Activated CD8-positive, alpha-beta memory T cell treated with anti-CD3 and anti-CD28 coated beads for 36 hours (primary cell): ENCODE measurements at regions not wholly inside any gene's neighbourhood (a gene's known extent, or its start where the extent isn't known, plus 50 kb on each side); places are given as distances from the start of the nearest gene placed in this dataset.
"Not testable (repeated sequence)": the region's sequence is repeated elsewhere in the genome, so short reads cannot be mapped to it uniquely, and the experiment has no call there.

ENCODE experiments used
- CTCF ChIA-PET: fragments of 350-600 bp; sonication (Branson Sonifier 250); formaldehyde crosslinking; loops from one replicate; lab custom pipeline; 2021; ENCODE audit warnings: antibody characterized with exemption; lab: Charles Lee
- POLR2A ChIA-PET: fragments of 350-600 bp; sonication (Branson Sonifier 250); formaldehyde crosslinking; loops from one replicate; lab custom pipeline; 2021; ENCODE audit warnings: antibody characterized with exemption; lab: Charles Lee

DNA sequence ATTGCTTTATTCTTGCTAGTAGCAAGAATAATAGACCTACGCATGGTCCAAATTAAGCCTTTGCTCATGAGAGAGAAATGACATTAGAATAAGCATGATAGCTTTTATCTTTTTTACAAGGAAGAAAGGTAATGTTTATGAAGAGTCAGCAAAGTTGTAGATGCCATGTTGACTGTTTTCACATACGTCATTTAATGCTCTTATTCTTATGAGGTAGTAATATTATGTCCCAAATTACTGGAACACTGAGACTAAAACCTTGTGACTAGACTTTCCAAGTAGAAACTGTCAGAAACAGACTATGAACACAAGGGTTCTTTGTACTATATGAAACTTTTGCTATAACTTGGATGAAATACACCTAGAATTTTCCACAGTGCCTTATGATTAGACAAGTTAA lies 552.8 kb upstream of the SLC8A1 start:
- CTCF ChIA-PET = no interaction called here
- POLR2A ChIA-PET = no interaction called here

DNA sequence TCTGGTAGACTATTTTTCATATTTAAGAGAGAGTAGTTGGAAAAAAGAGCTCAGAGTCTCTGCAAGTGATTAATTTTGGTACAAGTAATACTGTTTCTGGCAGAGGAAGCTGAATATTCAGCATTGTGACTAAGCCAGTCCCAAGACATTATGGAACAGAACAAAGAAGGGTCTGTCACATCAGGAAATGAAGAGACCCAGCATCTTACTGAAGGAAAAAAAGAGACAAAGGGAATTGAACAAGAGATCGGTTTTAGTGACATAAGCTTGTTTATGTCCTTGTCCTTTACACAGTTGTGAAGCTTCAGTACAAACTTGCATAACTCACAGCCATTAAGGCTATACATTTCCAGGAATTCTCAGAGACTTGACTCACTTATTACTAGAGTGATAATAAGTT lies 568.5 kb upstream of the SLC8A1 start:
- CTCF ChIA-PET = no interaction called here
- POLR2A ChIA-PET = no interaction called here

GRCh38 chr2:41024816-41025215 lies 572.9 kb upstream of the SLC8A1 start:
- ChIA-PET POLR2A (no interaction called here), CTCF (no interaction called here)

DNA sequence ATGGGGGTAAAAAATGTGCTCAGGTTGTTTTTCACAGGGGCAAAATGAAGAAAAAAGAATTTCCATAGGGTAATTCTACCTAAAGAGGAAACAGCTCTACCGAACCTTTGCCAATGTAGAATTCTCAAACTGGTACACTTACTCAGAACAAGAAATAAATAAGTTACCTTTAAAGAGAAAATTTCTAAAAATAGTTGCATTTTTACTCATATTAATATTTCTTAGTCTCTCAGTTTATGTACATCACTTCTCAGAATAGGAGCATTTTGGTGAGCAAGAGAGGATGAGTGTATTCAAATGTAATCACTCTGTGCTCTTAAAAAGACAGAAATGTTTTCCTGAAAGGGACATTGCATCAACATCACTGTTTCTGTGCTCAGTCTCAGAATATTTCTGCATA lies 574.7 kb upstream of the SLC8A1 start:
- ChIA-PET POLR2A (no interaction called here), CTCF (no interaction called here)

GRCh38 chr2:41027095-41027494 lies 575.2 kb upstream of the SLC8A1 start:
- CTCF ChIA-PET = no interaction called here
- POLR2A ChIA-PET = no interaction called here

DNA sequence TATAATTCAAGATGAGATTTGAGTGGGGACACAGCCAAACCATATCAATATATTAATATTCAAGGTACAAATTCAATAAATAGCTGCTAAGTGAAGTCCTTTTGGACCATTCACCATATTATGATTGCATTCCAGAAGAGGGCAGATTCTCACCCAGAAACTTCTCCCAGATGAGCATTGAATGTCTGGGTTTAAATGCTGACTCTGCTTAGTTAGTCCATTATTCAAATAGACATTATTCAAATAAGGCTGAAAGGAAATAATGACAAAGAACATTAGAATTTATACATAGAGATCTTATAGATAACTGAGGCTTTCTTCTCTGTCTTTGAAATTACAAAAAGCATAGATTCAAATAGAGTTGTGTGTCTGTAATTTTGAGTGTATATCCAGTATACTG lies 579.4 kb upstream of the SLC8A1 start:
- POLR2A ChIA-PET = no interaction called here
- CTCF ChIA-PET = no interaction called here

- POLR2A ChIA-PET = no interaction called here
- CTCF ChIA-PET = no interaction called here
Observed at GRCh38 chr2:41032715-41033114, 580.8 kb upstream of the SLC8A1 start.

- ChIA-PET CTCF (no interaction called here), POLR2A (no interaction called here)
Observed at GRCh38 chr2:41033127-41033526, 581.2 kb upstream of the SLC8A1 start.

DNA sequence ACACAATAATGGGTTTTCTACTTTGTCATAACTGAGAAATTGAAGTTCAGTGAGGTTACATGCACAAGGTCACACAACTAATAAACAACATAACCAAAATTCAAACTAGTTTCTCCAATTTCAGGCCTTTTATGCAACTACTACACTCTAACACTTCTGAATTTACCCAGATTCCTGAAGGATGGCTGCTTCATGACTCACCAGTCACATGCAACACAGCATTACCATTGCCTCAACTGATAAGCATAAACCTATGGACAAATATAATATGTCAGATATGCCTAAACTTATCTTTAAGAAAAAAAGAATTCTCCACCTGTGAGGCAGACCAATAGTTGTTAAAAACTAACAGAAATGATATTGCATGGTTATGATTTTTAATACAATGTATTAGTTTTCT lies 586.5 kb upstream of the SLC8A1 start:
- ChIA-PET CTCF (no interaction called here), POLR2A (no interaction called here)

GRCh38 chr2:41039750-41040149 lies 587.9 kb upstream of the SLC8A1 start:
- POLR2A ChIA-PET, CTCF ChIA-PET: not testable (repeated sequence)

GRCh38 chr2:41040782-41041520 lies 589.1 kb upstream of the SLC8A1 start:
- POLR2A ChIA-PET = no interaction called here
- CTCF ChIA-PET = no interaction called here

DNA sequence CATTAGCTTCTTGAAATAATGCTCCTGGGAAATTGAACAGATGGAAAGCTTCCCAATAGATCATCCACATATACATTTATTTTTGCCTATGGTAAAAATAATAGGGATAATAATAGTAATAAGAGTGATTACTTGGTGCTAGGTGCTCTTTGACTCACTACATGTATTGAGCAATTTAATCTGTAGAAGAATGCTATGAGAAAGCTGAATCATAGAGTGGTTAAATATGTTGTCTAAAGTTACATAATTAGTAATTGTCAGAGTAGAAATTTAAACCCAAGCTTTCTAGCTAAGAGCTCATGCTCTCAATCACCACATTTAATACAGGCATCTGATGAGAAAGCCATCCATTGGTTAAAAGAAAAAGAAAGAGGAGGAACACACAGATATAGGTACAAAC lies 590.5 kb upstream of the SLC8A1 start:
- ChIA-PET POLR2A (no interaction called here), CTCF (no interaction called here)

- POLR2A ChIA-PET = no interaction called here
- CTCF ChIA-PET = no interaction called here
Observed at GRCh38 chr2:41061356-41061755, 609.5 kb upstream of the SLC8A1 start.

GRCh38 chr2:41062336-41062735 lies 610.4 kb upstream of the SLC8A1 start:
- POLR2A ChIA-PET = no interaction called here
- CTCF ChIA-PET = no interaction called here

GRCh38 chr2:41066168-41066567 lies 614.3 kb upstream of the SLC8A1 start:
- CTCF ChIA-PET = no interaction called here
- POLR2A ChIA-PET = no interaction called here

DNA sequence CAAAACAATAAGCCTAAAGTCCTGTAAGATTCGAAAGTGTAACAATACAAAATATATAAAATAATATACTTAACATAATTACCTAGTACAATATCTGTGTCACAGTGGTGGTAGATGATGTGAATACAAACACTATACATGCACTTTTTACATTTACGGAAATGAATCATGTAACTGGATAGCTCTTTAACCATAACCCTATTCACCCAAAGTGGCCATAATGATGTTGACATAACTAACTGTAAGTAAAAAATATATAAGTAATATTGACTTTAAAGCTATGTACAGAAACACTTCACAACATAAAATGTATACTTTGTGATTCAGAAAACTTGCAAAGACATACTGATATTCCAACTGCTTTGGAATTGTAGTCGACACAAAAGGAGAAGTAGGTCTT lies 616.9 kb upstream of the SLC8A1 start:
- ChIA-PET CTCF (no interaction called here), POLR2A (no interaction called here)

DNA sequence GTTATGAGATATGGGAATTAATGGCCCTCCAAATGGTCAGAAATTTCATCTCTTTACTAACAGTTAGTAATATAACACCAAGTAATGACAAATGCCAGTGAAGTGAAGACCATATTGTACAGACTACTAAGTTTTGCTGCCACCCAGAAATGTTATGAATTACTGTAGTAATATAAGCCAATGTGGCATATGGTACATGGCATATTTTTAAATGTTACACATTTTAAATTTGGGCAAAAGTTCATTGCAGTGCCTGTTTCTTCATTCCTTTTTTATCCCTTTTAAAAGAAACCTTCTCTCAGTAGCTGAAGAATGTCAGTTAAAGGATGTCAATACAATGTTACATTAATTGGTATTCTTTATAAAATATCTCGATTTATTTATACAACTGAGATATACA lies 626.5 kb upstream of the SLC8A1 start:
- CTCF ChIA-PET = no interaction called here
- POLR2A ChIA-PET = no interaction called here

DNA sequence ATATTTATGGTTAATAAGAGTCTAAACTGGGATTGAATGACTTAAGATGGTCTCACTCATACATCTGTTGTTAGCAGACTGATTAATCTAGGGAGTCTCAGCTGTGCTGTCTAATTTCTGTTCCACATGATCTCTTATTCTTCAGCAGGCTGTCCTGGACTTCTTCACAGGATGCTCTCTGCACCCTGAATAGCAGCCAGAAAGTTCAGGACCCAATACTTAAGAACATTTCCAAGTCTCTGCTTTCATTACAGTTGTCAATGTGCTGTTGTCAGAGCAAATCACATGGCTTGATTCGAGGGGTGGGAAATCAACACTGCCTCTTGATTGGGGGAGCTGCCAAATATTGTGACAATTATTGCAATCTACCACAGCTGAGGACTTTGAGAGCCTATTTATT lies 627.1 kb upstream of the SLC8A1 start:
- ChIA-PET CTCF (no interaction called here), POLR2A (no interaction called here)

DNA sequence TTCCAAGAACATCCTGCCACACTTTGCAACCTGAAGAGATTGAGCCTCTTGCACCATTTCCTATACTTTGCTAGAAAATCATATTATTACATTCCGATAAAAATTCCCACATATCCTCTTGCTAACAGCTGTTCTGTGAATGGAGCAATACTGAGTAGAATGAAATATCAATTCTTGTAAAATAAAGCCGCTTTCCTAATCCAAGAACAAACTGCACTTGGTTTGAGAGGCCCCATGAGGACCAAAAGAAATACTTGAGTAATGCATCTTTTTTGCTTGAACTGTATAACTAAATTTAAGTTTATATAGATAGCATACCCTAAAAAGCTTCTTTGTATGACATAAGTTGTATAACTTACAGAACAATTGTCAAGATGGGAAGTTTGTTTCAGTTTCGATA lies 632.4 kb upstream of the SLC8A1 start:
- POLR2A ChIA-PET = no interaction called here

GRCh38 chr2:41087946-41088345 lies 636.1 kb upstream of the SLC8A1 start:
- CTCF ChIA-PET = no interaction called here

More for the DNA sequence above, 632.4 kb upstream of the SLC8A1 start:
- CTCF ChIA-PET = no interaction called here

DNA sequence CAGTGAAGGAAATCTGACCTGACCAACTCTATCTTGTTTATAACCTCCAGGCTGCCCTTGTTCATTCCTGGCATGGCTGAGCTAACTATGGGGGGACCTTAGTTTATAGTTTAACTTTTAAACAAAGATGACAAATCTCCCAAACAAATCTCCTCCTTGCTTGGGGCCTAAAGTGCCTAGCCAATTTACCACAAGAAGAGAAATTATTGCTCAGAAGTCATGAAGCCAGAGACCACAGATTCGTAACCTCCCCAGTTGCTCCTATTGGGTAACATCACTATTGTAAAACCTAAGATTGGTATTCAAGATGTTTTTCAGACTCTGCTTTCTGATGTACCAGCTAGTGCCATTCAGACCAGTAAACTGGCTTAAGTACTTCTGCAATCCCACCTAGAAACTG lies 649.4 kb upstream of the SLC8A1 start:
- POLR2A ChIA-PET = no interaction called here
- CTCF ChIA-PET = no interaction called here

More at GRCh38 chr2:41087946-41088345, 636.1 kb upstream of the SLC8A1 start:
- POLR2A ChIA-PET = no interaction called here

- ChIA-PET POLR2A (no interaction called here), CTCF (no interaction called here)
Observed at GRCh38 chr2:41109744-41110143, 657.9 kb upstream of the SLC8A1 start.
